ENCODE measurements at regions not wholly inside any gene's neighbourhood (a gene's known extent, or its start where the extent isn't known, plus 50 kb on each side); places are given as distances from the start of the nearest gene placed in this dataset.

DNA sequence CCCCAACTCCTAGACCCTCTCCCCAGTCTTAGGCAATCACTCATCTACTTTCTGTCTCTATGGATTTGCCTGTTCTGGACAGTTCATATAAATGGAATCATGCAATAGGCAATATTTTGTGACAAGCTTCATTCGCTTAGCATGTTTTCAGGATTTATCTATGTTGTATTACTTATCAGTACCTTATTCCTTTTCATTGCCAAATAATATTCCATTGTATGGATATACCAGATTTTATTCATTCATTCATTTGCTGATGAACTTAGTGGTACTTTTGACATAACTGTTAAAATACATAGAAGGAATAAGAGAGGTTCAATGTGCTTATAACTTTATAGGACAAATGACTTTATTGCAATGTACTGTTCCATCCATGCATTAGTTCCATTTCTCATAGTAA lies 231.0 kb downstream of the SNX10 start:
- TF ChIP-seq POLR2A (IDR thresholded peaks at IDR 0.05; ENCODE audit: low read length) (no peak), GATA1 (IDR thresholded peaks at IDR 0.05; ENCODE audit: low read depth, low read length) (no peak)
